SU-DHL-6 (cell line): ENCODE measurements at regions not wholly inside any gene's neighbourhood (a gene's known extent, or its start where the extent isn't known, plus 50 kb on each side); places are given as distances from the start of the nearest gene placed in this dataset.

Source experiments
- H2AFZ ChIP-seq: fragments of 200-600 bp; sonication (generic); 2 replicates; pipeline ENCODE4 v1.6.1; 2014; ENCODE audit warnings: low read depth, mild to moderate bottlenecking, moderate library complexity, mixed read lengths, antibody characterized with exemption, low read length; ENCODE audit not compliant: severe bottlenecking
- H3F3A ChIP-seq: fragments of 200-600 bp; shearing (Covaris generic); 2 replicates; pipeline ENCODE4 v1.6.0; 2016; ENCODE audit warnings: antibody characterized with exemption, mild to moderate bottlenecking; ENCODE audit not compliant: insufficient read depth
- H3K27ac ChIP-seq: fragments of 200-600 bp; sonication (generic); 2 replicates; pipeline ENCODE4 v1.5.1; 2016; ENCODE audit warnings: low read depth, mild to moderate bottlenecking, low read length, moderate library complexity, mixed read lengths
- H3K27me3 ChIP-seq: fragments of 200-600 bp; sonication (generic), shearing (Covaris generic); 2 replicates; pipeline ENCODE4 v1.6.0; 2014; ENCODE audit warnings: mild to moderate bottlenecking, low read length
- H3K36me3 ChIP-seq: fragments of 200-600 bp; sonication (generic); 2 replicates; pipeline ENCODE4 v1.6.1; 2014; ENCODE audit warnings: mild to moderate bottlenecking, low read length, mixed read lengths
- H3K4me2 ChIP-seq: fragments of 300-600, 200-600 bp; shearing (Covaris generic), sonication (generic); 2 replicates; pipeline ENCODE4 v1.6.0; 2014; ENCODE audit warnings: low read length, low read depth, mild to moderate bottlenecking; ENCODE audit not compliant: poor library complexity, severe bottlenecking
- H3K4me3 ChIP-seq: fragments of 200-600 bp; sonication (generic); 2 replicates; pipeline ENCODE4 v1.5.1; 2014; ENCODE audit warnings: antibody characterized with exemption, low read length, mild to moderate bottlenecking, mixed read lengths; ENCODE audit not compliant: insufficient read depth, poor library complexity, severe bottlenecking
- H3K79me2 ChIP-seq: fragments of 200-600 bp; sonication (generic); 2 replicates; pipeline ENCODE4 v1.6.1; 2014; ENCODE audit warnings: mild to moderate bottlenecking, low read length, moderate library complexity; ENCODE audit not compliant: insufficient read depth
- H3K9ac ChIP-seq: fragments of 200-600 bp; sonication (generic); 2 replicates; pipeline ENCODE4 v1.7.0; 2014; ENCODE audit warnings: mild to moderate bottlenecking, low read length
- H3K9me2 ChIP-seq: fragments of 200-600 bp; sonication (generic); replicated peaks from 2 replicates; pipeline ENCODE4 v1.6.1; 2014; ENCODE audit warnings: low read length; ENCODE audit not compliant: insufficient read depth
- H3K9me3 ChIP-seq: fragments of 200-600 bp; sonication (generic); 2 replicates; pipeline ENCODE4 v1.6.1; 2014; ENCODE audit warnings: low read length, mixed read lengths; ENCODE audit not compliant: insufficient read depth
- H4K20me1 ChIP-seq: fragments of 200-600 bp; sonication (generic); 2 replicates; pipeline ENCODE4 v1.6.1; 2014; ENCODE audit warnings: low read depth, mild to moderate bottlenecking, antibody characterized with exemption, low read length, moderate library complexity, mixed read lengths
- EZH2phosphoT487 ChIP-seq: fragments of 200-600 bp; sonication (generic), shearing (Covaris generic); conservative IDR thresholded peaks from 2 replicates; pipeline ENCODE4 v1.6.1; 2018; ENCODE audit warnings: mild to moderate bottlenecking, antibody characterized with exemption, low read length, moderate library complexity, mixed read lengths
- TF ChIP-seq, protein P1 (sequence below): fragments of 200-600 bp; sonication (generic); IDR thresholded peaks from one replicate; pipeline ENCODE4 v1.5.1; 2017; ENCODE audit warnings: antibody characterized with exemption, mild to moderate bottlenecking, low read length, moderate library complexity; ENCODE audit not compliant: insufficient read depth, poor library complexity, severe bottlenecking

DNA sequence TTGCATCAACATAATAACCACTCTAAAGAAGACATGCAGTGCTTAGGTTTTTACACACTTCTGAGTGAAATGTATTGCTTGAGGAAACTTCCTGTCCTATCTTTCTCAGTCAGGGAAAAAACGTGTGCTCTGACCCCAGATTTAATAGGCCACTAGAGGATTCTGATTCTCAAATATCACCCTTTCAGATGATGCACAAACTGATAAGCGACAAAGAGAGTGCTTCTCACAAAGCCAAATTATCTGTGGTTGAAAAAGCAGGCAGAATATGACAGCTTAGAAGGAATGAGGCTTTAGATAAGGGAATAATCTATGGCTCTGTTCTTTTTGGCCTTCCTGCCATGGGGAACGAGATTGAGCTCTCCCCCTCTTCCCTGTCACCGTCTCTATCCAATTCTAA, 583.4 kb upstream of the SGO1 start:
- H3K79me2 ChIP-seq = no peaks in the 10 kb centered on the region
- no peak overlapping the region for H3K27ac ChIP-seq
- no peaks in the 10 kb centered on the region for H3K9me3 ChIP-seq
- H3K4me3 ChIP-seq = no peak overlapping the region
- no peaks in the 10 kb centered on the region for H4K20me1 ChIP-seq
- H2AFZ ChIP-seq = no peak overlapping the region
- H3F3A ChIP-seq = no peaks in the 10 kb centered on the region
- no peak overlapping the region for H3K9ac ChIP-seq
- no peaks in the 10 kb centered on the region for H3K27me3 ChIP-seq
- no peak overlapping the region for H3K4me2 ChIP-seq
- H3K9me2 ChIP-seq = no peaks in the 10 kb centered on the region
- TF ChIP-seq, protein P1, sequence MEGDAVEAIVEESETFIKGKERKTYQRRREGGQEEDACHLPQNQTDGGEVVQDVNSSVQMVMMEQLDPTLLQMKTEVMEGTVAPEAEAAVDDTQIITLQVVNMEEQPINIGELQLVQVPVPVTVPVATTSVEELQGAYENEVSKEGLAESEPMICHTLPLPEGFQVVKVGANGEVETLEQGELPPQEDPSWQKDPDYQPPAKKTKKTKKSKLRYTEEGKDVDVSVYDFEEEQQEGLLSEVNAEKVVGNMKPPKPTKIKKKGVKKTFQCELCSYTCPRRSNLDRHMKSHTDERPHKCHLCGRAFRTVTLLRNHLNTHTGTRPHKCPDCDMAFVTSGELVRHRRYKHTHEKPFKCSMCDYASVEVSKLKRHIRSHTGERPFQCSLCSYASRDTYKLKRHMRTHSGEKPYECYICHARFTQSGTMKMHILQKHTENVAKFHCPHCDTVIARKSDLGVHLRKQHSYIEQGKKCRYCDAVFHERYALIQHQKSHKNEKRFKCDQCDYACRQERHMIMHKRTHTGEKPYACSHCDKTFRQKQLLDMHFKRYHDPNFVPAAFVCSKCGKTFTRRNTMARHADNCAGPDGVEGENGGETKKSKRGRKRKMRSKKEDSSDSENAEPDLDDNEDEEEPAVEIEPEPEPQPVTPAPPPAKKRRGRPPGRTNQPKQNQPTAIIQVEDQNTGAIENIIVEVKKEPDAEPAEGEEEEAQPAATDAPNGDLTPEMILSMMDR = no peak
- no peak for TF ChIP-seq EZH2phosphoT487
- no peaks in the 10 kb centered on the region for H3K36me3 ChIP-seq

GRCh38 chr3:20760981-20761380, 575.0 kb upstream of the SGO1 start:
- H3K9me2 ChIP-seq = no peaks in the 10 kb centered on the region
- H3K4me2 ChIP-seq = no peak overlapping the region
- no peaks in the 10 kb centered on the region for H3K36me3 ChIP-seq
- H3F3A ChIP-seq = no peaks in the 10 kb centered on the region
- H4K20me1 ChIP-seq = no peaks in the 10 kb centered on the region
- no peaks in the 10 kb centered on the region for H3K9me3 ChIP-seq
- no peak overlapping the region for H3K4me3 ChIP-seq
- TF ChIP-seq, protein P1 = no peak
- no peak for TF ChIP-seq EZH2phosphoT487
- H3K27me3 ChIP-seq = no peaks in the 10 kb centered on the region
- H3K27ac ChIP-seq = no peak overlapping the region
- H2AFZ ChIP-seq = no peak overlapping the region
- H3K79me2 ChIP-seq = no peaks in the 10 kb centered on the region
- no peak overlapping the region for H3K9ac ChIP-seq

DNA sequence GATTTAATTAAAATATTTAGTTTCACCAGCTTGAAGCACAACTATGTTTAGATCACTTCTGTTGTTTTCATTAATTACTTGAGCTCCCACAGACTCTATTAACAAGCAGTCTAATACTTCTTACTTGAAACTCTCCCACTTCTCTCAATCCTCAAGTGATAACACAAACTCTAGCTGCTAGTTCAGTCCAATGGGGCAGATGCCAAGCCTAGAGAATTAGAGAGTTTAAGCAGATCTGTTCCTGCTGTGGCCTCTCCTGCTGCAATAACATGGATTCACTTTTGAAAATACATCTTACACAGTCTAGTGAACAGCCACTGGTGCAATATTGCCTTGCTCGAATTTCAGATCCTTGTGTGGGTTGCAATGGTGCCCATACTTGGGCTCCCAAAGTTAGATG, 566.4 kb upstream of the SGO1 start:
- no peaks in the 10 kb centered on the region for H3K9me2 ChIP-seq
- no peaks in the 10 kb centered on the region for H3F3A ChIP-seq
- no peaks in the 10 kb centered on the region for H3K79me2 ChIP-seq
- no peak overlapping the region for H3K4me3 ChIP-seq
- no peaks in the 10 kb centered on the region for H3K27me3 ChIP-seq
- no peak overlapping the region for H3K27ac ChIP-seq
- no peaks in the 10 kb centered on the region for H4K20me1 ChIP-seq
- H3K36me3 ChIP-seq = no peaks in the 10 kb centered on the region
- H2AFZ ChIP-seq = no peak overlapping the region
- H3K9ac ChIP-seq = no peak overlapping the region
- H3K4me2 ChIP-seq = no peak overlapping the region
- H3K9me3 ChIP-seq = no peaks in the 10 kb centered on the region
- TF ChIP-seq EZH2phosphoT487 = no peak
- TF ChIP-seq, protein P1 = no peak
